ENCODE measurements at regions not wholly inside any gene's neighbourhood (a gene's known extent, or its start where the extent isn't known, plus 50 kb on each side); places are given as distances from the start of the nearest gene placed in this dataset.

DNA sequence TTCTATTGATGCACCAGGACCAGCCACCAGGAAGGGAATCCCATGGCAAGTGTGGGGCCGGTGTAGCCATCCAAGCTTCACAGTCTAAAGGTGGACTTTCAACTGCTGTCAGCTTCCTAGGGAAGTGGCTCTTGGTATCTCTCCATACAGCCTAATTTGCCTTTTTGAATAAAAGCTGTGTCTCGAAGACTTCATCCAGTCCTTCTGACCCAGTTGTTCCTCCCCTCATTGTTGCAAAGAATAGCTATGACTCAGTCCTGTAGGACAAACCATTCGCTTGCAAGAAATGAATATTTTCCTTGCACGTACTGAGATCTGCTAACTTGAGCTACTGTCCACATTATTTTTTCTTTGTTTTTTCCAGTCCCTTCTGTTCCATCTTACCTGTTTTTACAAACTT lies 145.1 kb upstream of the CTSO start:
- H3K4me1 ChIP-seq (ENCODE audit: control insufficient read depth in 1 of 2, insufficient read depth in 2 of 2, low read length in 2 of 2), result no peaks in the 10 kb centered on the region
- intact Hi-C loops (cut with micrococcal nuclease), result no loop called here
- H3K9me3 ChIP-seq (ENCODE audit: control insufficient read depth in 1 of 2, insufficient read depth in 1 of 2, low read depth in 1 of 2, low read length in 2 of 2), result no peaks in the 10 kb centered on the region
- CTCF ChIA-PET, result interaction anchor here (1.1 kb wide), 1 partner anchor 15 kb away, joined by 3 read pairs; no protein-coding TSS in a partner anchor
- DNase-seq (ENCODE audit: low read depth, low spot score) (no peak), ATAC-seq (no peak)
- no peaks in the 10 kb centered on the region for H3K36me3 ChIP-seq (ENCODE audit: control insufficient read depth in 1 of 2, insufficient read depth in 2 of 2, low read length in 2 of 2)
- H3K27me3 ChIP-seq (ENCODE audit: insufficient read depth, low read length), result no peaks in the 10 kb centered on the region
- H3K9me2 ChIP-seq (ENCODE audit: insufficient read depth), result no peaks in the 10 kb centered on the region
- no peak overlapping the region for H3K4me2 ChIP-seq (ENCODE audit: low read length)
- RAD21 ChIA-PET (ENCODE audit: low non-redundant PET in 1 of 2, low total read pairs in 2 of 2, uncharacterized antibody in 2 of 2, unreplicated experiment in 2 of 2), result no interaction called here
- BruUV-seq (replicated peaks), result no TSS peak
- no peak overlapping the region for H3K27ac ChIP-seq (ENCODE audit: low read depth, low read length)
- H3K79me2 ChIP-seq (ENCODE audit: insufficient read depth, low read length), result no peaks in the 10 kb centered on the region
- H2AFZ ChIP-seq (ENCODE audit: low read depth, low read length, poor library complexity, severe bottlenecking), result no peak overlapping the region
- H3K4me3 ChIP-seq (replicated peaks in 1 of 2; ENCODE audit: low read depth in 1 of 2, low read length in 2 of 2), result no peak overlapping the region
- H4K20me1 ChIP-seq (ENCODE audit: insufficient read depth), result no peaks in the 10 kb centered on the region
- H3K9ac ChIP-seq (ENCODE audit: low read length), result no peak overlapping the region
- TF ChIP-seq EGR1 (IDR thresholded peaks at IDR 0.05; ENCODE audit: low read depth), result no peak
- POLR2A ChIA-PET, result no interaction called here

DNA sequence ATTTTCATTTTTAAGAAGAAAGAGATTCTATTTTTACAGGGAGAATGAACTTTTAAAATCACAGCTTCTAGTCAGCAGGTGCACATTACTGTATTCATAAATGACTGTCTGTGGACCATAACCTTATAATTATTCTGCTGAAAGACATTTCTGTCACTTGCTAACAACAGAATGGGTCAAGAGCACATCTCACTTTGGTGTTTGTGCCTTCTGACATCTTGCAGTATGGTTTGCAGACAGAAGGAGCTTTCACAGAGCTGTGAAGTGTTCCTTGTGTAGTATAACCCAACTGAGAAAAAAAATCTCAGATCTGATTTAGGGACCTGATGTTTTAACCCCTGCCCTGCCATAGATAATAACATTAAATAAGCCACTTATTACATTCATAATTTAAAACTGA lies 131.4 kb upstream of the CTSO start:
- Histone ChIP-seq H4K20me1 (ENCODE audit: insufficient read depth) (no peaks in the 10 kb centered on the region), H3K9me2 (ENCODE audit: insufficient read depth) (no peaks in the 10 kb centered on the region), H3K4me3 (replicated peaks in 1 of 2; ENCODE audit: low read depth in 1 of 2, low read length in 2 of 2) (no peak overlapping the region), H3K4me1 (ENCODE audit: control insufficient read depth in 1 of 2, insufficient read depth in 2 of 2, low read length in 2 of 2) (no peaks in the 10 kb centered on the region), H3K36me3 (ENCODE audit: control insufficient read depth in 1 of 2, insufficient read depth in 2 of 2, low read length in 2 of 2) (no peaks in the 10 kb centered on the region), H3K9me3 (ENCODE audit: control insufficient read depth in 1 of 2, insufficient read depth in 1 of 2, low read depth in 1 of 2, low read length in 2 of 2) (no peaks in the 10 kb centered on the region), H2AFZ (ENCODE audit: low read depth, low read length, poor library complexity, severe bottlenecking) (no peak overlapping the region), H3K27ac (ENCODE audit: low read depth, low read length) (no peak overlapping the region), H3K4me2 (ENCODE audit: low read length) (no peak overlapping the region), H3K9ac (ENCODE audit: low read length) (no peak overlapping the region), H3K79me2 (ENCODE audit: insufficient read depth, low read length) (no peaks in the 10 kb centered on the region), H3K27me3 (ENCODE audit: insufficient read depth, low read length) (no peaks in the 10 kb centered on the region)
- RAD21 ChIA-PET (ENCODE audit: low non-redundant PET in 1 of 2, low total read pairs in 2 of 2, uncharacterized antibody in 2 of 2, unreplicated experiment in 2 of 2), result no interaction called here
- CTCF ChIA-PET, result no interaction called here
- TF ChIP-seq, protein P1, sequence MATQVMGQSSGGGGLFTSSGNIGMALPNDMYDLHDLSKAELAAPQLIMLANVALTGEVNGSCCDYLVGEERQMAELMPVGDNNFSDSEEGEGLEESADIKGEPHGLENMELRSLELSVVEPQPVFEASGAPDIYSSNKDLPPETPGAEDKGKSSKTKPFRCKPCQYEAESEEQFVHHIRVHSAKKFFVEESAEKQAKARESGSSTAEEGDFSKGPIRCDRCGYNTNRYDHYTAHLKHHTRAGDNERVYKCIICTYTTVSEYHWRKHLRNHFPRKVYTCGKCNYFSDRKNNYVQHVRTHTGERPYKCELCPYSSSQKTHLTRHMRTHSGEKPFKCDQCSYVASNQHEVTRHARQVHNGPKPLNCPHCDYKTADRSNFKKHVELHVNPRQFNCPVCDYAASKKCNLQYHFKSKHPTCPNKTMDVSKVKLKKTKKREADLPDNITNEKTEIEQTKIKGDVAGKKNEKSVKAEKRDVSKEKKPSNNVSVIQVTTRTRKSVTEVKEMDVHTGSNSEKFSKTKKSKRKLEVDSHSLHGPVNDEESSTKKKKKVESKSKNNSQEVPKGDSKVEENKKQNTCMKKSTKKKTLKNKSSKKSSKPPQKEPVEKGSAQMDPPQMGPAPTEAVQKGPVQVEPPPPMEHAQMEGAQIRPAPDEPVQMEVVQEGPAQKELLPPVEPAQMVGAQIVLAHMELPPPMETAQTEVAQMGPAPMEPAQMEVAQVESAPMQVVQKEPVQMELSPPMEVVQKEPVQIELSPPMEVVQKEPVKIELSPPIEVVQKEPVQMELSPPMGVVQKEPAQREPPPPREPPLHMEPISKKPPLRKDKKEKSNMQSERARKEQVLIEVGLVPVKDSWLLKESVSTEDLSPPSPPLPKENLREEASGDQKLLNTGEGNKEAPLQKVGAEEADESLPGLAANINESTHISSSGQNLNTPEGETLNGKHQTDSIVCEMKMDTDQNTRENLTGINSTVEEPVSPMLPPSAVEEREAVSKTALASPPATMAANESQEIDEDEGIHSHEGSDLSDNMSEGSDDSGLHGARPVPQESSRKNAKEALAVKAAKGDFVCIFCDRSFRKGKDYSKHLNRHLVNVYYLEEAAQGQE (IDR thresholded peaks at IDR 0.05; ENCODE audit: low read depth), result no peak
- TF ChIP-seq CBX3 (IDR thresholded peaks at IDR 0.05; ENCODE audit: low read depth) (no peak), YY1 (IDR thresholded peaks at IDR 0.05; ENCODE audit: extremely low read depth, insufficient replicate concordance, low read depth, low read length) (no peak), POLR2AphosphoS5 (IDR thresholded peaks at IDR 0.05; ENCODE audit: low read depth, low read length) (no peak), JUND (IDR thresholded peaks at IDR 0.05) (no peak), ELF1 (IDR thresholded peaks at IDR 0.05; ENCODE audit: borderline replicate concordance, low read depth) (no peak), TCF7L2 (IDR thresholded peaks at IDR 0.05; ENCODE audit: borderline replicate concordance, extremely low read depth, insufficient read depth, insufficient read length) (no peak), RAD21 (IDR thresholded peaks at IDR 0.05; ENCODE audit: low read depth) (no peak), ZFX (IDR thresholded peaks at IDR 0.05) (no peak), EGR1 (IDR thresholded peaks at IDR 0.05; ENCODE audit: low read depth) (no peak)
- TF ChIP-seq, protein P2, sequence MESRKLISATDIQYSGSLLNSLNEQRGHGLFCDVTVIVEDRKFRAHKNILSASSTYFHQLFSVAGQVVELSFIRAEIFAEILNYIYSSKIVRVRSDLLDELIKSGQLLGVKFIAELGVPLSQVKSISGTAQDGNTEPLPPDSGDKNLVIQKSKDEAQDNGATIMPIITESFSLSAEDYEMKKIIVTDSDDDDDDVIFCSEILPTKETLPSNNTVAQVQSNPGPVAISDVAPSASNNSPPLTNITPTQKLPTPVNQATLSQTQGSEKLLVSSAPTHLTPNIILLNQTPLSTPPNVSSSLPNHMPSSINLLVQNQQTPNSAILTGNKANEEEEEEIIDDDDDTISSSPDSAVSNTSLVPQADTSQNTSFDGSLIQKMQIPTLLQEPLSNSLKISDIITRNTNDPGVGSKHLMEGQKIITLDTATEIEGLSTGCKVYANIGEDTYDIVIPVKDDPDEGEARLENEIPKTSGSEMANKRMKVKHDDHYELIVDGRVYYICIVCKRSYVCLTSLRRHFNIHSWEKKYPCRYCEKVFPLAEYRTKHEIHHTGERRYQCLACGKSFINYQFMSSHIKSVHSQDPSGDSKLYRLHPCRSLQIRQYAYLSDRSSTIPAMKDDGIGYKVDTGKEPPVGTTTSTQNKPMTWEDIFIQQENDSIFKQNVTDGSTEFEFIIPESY (IDR thresholded peaks at IDR 0.05; ENCODE audit: extremely low read depth, insufficient replicate concordance, low read length), result no peak
- DNase-seq (ENCODE audit: low read depth, low spot score), result no peak
- intact Hi-C loops (cut with micrococcal nuclease), result no loop called here
- ATAC-seq, result no peak
- POLR2A ChIA-PET, result no interaction called here
- no TSS peak for BruUV-seq (replicated peaks)

All from HCT116 (cell line).